ENCODE measurements at regions not wholly inside any gene's neighbourhood (a gene's known extent, or its start where the extent isn't known, plus 50 kb on each side); places are given as distances from the start of the nearest gene placed in this dataset.
"Not testable (repeated sequence)": the region's sequence is repeated elsewhere in the genome, so short reads cannot be mapped to it uniquely, and the experiment has no call there.

DNA sequence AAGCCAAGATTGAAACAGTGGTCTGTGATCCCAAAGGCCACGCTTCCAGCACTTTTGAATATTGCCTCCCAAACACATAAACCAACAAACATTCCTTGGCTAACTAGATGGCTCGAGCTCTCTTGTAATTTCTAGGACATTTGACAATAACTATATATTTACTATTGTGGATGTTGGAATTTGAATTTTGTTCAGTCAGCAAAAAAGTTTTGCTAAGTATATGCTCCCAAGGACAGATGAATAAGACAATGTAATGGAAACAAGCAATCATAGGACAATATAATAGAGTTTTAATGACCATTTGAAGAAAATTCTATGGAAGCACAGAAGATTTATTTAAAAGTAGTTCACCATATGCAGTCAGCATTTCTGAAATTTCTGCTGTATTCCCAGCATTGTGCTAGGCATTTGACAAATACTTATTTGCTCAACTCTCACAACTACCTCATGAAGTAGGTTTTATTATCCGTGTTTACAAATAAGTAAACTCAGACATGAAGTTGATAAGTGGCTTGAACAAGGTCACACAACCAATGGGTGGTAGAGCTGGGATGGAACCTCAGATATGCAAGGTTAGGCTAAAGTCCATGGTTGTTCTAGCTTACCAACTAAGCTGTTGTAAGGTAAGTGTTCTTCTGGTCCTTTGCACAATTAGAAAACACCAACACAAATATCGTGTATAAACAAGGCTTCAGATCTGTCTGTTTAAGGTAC is 205.1 kb downstream of the NUFIP1 start:
- no peaks in the 10 kb centered on the region for H3K36me3 ChIP-seq
- TF ChIP-seq, protein P1, sequence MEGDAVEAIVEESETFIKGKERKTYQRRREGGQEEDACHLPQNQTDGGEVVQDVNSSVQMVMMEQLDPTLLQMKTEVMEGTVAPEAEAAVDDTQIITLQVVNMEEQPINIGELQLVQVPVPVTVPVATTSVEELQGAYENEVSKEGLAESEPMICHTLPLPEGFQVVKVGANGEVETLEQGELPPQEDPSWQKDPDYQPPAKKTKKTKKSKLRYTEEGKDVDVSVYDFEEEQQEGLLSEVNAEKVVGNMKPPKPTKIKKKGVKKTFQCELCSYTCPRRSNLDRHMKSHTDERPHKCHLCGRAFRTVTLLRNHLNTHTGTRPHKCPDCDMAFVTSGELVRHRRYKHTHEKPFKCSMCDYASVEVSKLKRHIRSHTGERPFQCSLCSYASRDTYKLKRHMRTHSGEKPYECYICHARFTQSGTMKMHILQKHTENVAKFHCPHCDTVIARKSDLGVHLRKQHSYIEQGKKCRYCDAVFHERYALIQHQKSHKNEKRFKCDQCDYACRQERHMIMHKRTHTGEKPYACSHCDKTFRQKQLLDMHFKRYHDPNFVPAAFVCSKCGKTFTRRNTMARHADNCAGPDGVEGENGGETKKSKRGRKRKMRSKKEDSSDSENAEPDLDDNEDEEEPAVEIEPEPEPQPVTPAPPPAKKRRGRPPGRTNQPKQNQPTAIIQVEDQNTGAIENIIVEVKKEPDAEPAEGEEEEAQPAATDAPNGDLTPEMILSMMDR (IDR thresholded peaks at IDR 0.05): no peak
- no peak for TF ChIP-seq POLR2A (IDR thresholded peaks at IDR 0.05)
- no peak for DNase-seq
- H3K27me3 ChIP-seq: no peaks in the 10 kb centered on the region
- no peak overlapping the region for H3K4me3 ChIP-seq
- H3K27ac ChIP-seq: no peak overlapping the region
- H3K4me1 ChIP-seq: no peaks in the 10 kb centered on the region
- intact Hi-C loops (cut with DNase I; ENCODE audit: low total_unique reads): no loop called here
- no peaks in the 10 kb centered on the region for H3K9me3 ChIP-seq

DNA sequence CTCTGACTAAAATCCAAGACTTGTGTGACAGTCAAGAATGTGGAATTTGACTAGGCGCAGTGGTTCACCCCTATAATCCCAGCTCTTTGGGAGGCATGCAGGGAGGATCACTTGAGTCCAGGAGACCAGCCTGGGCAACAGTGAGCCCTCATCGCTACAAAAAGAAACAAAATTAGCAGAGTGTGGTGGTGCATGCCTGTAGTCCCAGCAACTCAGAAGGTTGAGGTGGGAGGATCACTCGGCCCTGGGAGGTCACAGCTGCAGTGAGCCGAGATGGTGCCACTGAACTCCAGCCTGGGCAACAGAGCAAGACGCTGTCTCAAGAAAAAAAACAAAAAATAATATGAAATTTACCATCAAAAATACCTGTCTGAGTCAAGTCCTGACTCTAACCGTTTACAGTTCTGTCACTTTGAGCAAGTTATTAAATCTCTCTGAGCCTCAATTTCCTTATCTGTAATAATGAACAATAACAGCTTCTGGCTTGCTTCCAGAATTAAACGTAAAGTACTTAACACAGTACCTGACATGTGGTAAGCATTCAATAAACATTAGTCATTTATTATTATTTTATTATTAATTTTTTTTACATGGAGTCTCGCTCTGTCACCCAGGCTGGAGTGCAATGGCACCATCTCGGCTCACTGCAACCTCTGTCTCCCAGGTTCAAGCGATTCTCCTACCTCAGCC is 204.6 kb upstream of the TSC22D1 start:
- intact Hi-C loops (cut with DNase I; ENCODE audit: low total_unique reads): no loop called here
- DNase-seq: no peak
- H3K36me3 ChIP-seq: no peaks in the 10 kb centered on the region
- TF ChIP-seq, protein P1 (IDR thresholded peaks at IDR 0.05): no peak
- TF ChIP-seq POLR2A (IDR thresholded peaks at IDR 0.05): no peak
- H3K4me3 ChIP-seq: no peak overlapping the region
- H3K4me1 ChIP-seq: no peaks in the 10 kb centered on the region
- H3K27me3 ChIP-seq: no peaks in the 10 kb centered on the region
- H3K27ac ChIP-seq: no peak overlapping the region
- H3K9me3 ChIP-seq: no peaks in the 10 kb centered on the region

DNA sequence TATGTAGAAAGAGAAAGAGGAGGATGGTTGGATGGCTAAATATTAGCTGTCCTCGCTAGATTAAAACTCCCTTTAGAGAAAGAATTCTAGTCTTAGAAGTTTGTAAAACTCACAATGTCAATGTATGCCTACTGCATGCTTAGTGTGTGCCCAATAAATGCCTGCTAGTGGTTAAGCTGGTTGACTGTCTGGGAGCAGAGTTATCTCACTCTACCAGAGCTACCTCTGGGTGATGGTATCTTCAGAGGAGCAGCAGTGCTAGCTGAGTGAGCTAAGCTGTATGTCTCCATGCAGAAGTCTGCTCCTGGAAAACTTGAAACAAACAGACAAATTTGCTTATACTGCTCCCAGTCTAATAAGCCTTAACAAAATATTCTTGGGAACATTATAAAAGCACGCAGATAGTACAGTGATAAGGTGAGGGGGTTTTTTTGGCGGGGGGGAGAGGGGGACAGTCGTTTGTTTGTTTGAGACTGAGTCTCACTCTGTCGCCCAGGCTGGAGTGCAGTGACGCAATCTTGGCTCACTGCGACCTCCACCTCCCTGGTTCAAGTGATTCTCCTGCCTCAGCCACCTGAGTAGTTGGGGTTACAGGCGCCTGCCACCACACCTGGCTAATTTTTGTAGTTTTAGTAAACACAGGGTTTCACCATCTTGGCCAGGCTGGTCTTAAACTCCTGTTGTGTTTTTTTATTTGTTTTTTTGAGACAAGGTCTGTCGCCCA is 202.8 kb upstream of the TSC22D1 start:
- no peak for TF ChIP-seq POLR2A (IDR thresholded peaks at IDR 0.05)
- TF ChIP-seq, protein P1 (IDR thresholded peaks at IDR 0.05): no peak
- no peaks in the 10 kb centered on the region for H3K36me3 ChIP-seq
- H3K27ac ChIP-seq: no peak overlapping the region
- H3K4me3 ChIP-seq: no peak overlapping the region
- no peaks in the 10 kb centered on the region for H3K4me1 ChIP-seq
- intact Hi-C loops (cut with DNase I; ENCODE audit: low total_unique reads): no loop called here
- no peaks in the 10 kb centered on the region for H3K27me3 ChIP-seq
- H3K9me3 ChIP-seq: no peaks in the 10 kb centered on the region
- no peak for DNase-seq

DNA sequence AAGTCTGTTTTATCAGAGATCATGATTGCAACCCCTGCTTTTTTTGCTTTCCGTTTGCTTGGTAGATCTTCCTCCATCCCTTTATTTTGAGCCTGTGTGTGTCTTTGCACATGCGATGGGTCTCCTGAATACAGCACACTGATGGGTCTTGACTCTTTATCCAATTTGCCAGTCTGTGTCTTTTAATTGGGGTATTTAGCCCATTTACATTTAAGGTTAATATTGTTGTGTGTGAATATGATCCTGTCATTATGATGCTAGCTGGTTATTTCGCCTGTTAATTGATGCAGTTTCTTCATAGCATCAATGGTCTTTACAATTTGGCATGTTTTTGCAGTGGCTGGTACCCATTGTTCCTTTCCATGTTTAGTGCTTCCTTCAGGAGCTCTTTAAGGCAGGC is 199.2 kb upstream of the TSC22D1 start:
- H3K36me3 ChIP-seq; H3K27me3 ChIP-seq; H3K4me1 ChIP-seq; intact Hi-C loops (cut with DNase I; ENCODE audit: low total_unique reads); H3K27ac ChIP-seq; DNase-seq; H3K4me3 ChIP-seq; H3K9me3 ChIP-seq: not testable (repeated sequence)

DNA sequence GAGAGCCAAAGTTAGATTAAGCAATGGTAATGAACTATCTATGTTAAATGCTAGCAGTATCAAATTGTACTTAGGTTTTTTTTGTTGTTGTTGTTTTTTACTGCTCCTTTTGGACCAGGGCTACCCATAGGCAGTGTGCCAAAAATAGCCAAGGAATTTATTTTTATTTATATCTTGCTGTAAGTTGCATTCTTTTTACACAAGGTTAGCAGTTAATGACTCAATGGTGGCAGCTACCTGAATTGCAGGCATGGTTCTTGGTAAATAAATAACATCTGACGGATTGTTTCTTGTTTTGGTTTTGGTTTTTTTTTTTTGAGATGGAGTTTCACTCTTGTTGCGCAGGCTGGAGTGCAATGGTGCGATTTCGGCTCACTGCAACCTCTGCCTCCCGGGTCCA is 194.8 kb upstream of the TSC22D1 start:
- no peak overlapping the region for H3K27ac ChIP-seq
- H3K4me3 ChIP-seq: no peak overlapping the region
- no peak for TF ChIP-seq POLR2A (IDR thresholded peaks at IDR 0.05)
- TF ChIP-seq, protein P1 (IDR thresholded peaks at IDR 0.05): no peak
- no peaks in the 10 kb centered on the region for H3K4me1 ChIP-seq
- no peaks in the 10 kb centered on the region for H3K9me3 ChIP-seq
- no peak for DNase-seq
- H3K27me3 ChIP-seq: no peaks in the 10 kb centered on the region
- no peaks in the 10 kb centered on the region for H3K36me3 ChIP-seq
- intact Hi-C loops (cut with DNase I; ENCODE audit: low total_unique reads): no loop called here
